ENCODE measurements at regions not wholly inside any gene's neighbourhood (a gene's known extent, or its start where the extent isn't known, plus 50 kb on each side); places are given as distances from the start of the nearest gene placed in this dataset.

DNA sequence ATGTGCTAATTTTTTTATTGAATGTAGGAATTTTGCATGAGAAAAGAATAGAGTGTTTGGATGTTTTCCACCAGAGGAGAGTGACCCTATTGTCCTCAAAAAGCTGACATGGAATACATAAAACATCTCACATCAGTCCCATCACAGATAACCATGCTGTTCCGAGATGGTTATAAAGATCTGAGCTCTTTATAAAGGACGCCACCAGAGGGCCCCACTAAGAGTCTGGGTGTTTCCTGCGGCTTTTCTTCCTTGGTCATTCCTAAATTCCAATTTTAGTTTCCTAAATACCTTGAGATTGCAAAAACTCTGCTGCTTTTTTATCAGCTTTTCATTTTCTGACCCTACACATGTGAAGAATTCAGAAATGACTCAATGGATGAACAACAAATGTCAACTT, 504.5 kb upstream of the FRG1 start:
- TF ChIP-seq EZH2 (IDR thresholded peaks at IDR 0.05; ENCODE audit: low read length, unreplicated experiment): no peak
- TF ChIP-seq, protein P1, sequence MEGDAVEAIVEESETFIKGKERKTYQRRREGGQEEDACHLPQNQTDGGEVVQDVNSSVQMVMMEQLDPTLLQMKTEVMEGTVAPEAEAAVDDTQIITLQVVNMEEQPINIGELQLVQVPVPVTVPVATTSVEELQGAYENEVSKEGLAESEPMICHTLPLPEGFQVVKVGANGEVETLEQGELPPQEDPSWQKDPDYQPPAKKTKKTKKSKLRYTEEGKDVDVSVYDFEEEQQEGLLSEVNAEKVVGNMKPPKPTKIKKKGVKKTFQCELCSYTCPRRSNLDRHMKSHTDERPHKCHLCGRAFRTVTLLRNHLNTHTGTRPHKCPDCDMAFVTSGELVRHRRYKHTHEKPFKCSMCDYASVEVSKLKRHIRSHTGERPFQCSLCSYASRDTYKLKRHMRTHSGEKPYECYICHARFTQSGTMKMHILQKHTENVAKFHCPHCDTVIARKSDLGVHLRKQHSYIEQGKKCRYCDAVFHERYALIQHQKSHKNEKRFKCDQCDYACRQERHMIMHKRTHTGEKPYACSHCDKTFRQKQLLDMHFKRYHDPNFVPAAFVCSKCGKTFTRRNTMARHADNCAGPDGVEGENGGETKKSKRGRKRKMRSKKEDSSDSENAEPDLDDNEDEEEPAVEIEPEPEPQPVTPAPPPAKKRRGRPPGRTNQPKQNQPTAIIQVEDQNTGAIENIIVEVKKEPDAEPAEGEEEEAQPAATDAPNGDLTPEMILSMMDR (conservative IDR thresholded peaks at IDR 0.05; ENCODE audit: low read depth, low read length): no peak; the same call in 1 of the 2 replicates
- no peak for TF ChIP-seq EZH2phosphoT487 (IDR thresholded peaks at IDR 0.05; ENCODE audit: borderline replicate concordance, low read length)

Data from PC-3 (cell line).